ENCODE measurements at regions not wholly inside any gene's neighbourhood (a gene's known extent, or its start where the extent isn't known, plus 50 kb on each side); places are given as distances from the start of the nearest gene placed in this dataset.

GRCh38 chr12:60123557-60123956, 527.7 kb downstream of the SLC16A7 start:
- intact Hi-C loops (cut with micrococcal nuclease), result no loop called here

- intact Hi-C loops (cut with micrococcal nuclease), result no loop called here
Measured at GRCh38 chr12:60137513-60137912, 541.7 kb downstream of the SLC16A7 start.

GRCh38 chr12:60138526-60138925, 542.7 kb downstream of the SLC16A7 start:
- intact Hi-C loops (cut with micrococcal nuclease), result no loop called here

- intact Hi-C loops (cut with micrococcal nuclease), result no loop called here
Measured at GRCh38 chr12:60144395-60144794, 548.6 kb downstream of the SLC16A7 start.

DNA sequence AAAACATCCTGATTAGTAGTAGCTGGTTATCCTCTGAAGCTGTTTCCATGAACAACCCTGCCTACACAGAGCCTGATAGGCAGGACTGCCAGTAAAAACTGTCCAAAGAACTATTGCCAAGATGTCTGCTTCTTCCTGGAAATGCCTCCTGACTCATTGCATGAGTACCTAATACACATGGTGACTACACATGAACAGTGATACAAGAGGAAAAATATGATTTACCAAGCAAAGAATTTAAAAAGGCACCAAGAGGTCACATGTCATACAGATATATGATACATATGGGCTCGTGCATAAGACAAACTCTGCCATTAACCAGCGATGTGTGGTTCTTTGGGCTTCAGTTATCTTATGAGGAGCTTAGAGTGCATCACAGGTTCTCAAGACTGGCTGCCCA, 552.3 kb downstream of the SLC16A7 start:
- intact Hi-C loops (cut with micrococcal nuclease), result no loop called here

DNA sequence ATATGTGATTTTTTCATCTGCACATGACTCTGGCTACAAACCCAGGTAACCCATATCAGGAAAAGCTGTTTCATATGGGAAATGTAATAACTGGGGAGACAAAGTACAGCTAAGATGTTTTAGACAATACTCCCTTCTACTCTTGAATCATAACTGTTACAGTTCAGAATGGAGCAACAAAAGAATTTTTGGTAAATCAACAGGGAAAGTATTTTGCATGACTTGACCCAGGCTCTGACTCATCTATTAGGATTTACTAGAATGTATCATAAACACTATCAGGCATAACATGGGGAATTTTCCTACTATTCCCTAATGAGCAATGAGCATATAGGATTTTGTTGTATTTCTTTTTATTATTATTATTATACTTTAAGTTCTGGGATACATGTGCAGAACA, 553.0 kb downstream of the SLC16A7 start:
- intact Hi-C loops (cut with micrococcal nuclease), result no loop called here

DNA sequence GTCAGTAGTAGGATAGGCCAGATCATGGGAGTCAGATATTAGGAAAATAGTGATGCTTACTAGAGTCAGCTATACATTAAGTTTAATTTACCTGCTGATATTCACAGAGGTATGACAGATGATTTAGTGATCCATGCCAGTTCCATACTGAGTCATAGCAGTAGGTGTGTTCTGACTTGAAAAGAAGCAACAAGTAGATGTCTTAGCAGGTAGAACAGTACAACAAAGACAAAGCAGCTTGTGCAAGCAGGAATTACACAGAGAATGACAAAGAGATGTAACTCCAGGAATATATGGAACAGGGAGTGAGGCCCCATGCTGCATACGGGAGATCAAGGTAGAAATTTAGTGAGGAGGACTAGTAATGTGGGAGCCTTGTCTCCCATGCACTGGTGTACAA, 556.9 kb downstream of the SLC16A7 start:
- intact Hi-C loops (cut with micrococcal nuclease), result no loop called here

- intact Hi-C loops (cut with micrococcal nuclease), result no loop called here
Measured at GRCh38 chr12:60159761-60160160, 563.9 kb downstream of the SLC16A7 start.

GRCh38 chr12:60162988-60163720, 567.3 kb downstream of the SLC16A7 start:
- intact Hi-C loops (cut with micrococcal nuclease), result no loop called here

DNA sequence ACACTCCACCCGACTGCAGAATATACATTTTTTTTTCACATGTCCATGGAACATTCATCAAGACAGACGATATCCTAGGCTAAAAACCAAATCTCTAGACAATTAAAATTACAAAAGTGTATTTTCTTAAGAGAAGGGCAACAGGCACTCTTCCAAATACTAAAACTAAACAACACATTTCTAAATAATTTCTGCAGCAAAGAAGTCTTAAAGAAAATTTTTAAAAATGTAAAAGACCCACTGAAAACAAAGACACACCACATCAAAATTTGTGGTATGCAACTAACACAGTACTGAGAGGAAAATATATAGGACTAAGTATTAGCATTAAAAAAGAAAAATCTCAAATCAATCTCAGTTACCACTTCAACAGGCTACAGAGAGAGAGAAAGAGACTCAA, 570.0 kb downstream of the SLC16A7 start:
- intact Hi-C loops (cut with micrococcal nuclease), result no loop called here

DNA sequence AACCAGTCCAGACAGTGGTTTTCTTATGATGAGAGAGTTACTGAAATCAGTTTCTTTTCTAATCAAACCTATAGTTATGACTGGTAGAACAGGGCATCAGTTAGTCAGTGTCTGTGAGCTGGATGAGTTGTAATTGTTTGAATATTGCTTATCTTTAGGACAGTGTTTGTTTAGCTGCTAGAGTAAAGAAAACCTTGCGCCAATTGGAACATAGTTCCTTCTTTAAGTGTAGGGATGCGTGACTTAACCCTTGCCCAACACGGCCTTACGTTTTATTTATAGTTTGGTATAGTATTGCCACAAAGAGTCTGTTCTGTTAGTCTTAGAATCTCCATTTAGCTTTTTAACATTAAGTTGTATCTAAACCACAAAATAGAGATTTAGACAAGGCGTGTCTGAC, 572.6 kb downstream of the SLC16A7 start:
- intact Hi-C loops (cut with micrococcal nuclease), result no loop called here

GRCh38 chr12:60169904-60170303, 574.1 kb downstream of the SLC16A7 start:
- intact Hi-C loops (cut with micrococcal nuclease), result no loop called here

GRCh38 chr12:60172266-60173211, 576.7 kb downstream of the SLC16A7 start:
- intact Hi-C loops (cut with micrococcal nuclease), result no loop called here

- intact Hi-C loops (cut with micrococcal nuclease), result no loop called here
Measured at GRCh38 chr12:60173224-60174170, 577.7 kb downstream of the SLC16A7 start.

GRCh38 chr12:60174476-60174875, 578.6 kb downstream of the SLC16A7 start:
- intact Hi-C loops (cut with micrococcal nuclease), result no loop called here

GRCh38 chr12:60174941-60175340, 579.1 kb downstream of the SLC16A7 start:
- intact Hi-C loops (cut with micrococcal nuclease), result no loop called here

DNA sequence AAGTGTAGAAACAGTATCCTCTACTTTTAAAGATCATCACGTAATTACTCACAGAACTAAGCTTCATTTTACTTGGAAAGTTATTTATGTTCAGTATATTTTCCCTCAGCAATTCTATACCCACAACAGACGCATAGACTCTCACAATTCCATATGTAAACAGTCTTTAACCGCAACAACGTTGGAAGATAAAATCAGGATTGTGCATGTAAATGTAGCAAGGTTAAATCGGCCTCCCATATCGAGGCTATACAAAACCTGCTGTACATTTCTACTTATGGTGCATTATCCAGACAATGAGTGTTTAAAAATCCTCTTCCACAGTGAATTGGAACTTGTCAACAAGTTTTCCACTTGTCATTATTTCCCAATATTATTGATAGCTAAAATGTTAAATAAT, 581.1 kb downstream of the SLC16A7 start:
- intact Hi-C loops (cut with micrococcal nuclease), result no loop called here

GRCh38 chr12:60180298-60180697, 584.5 kb downstream of the SLC16A7 start:
- intact Hi-C loops (cut with micrococcal nuclease), result no loop called here

DNA sequence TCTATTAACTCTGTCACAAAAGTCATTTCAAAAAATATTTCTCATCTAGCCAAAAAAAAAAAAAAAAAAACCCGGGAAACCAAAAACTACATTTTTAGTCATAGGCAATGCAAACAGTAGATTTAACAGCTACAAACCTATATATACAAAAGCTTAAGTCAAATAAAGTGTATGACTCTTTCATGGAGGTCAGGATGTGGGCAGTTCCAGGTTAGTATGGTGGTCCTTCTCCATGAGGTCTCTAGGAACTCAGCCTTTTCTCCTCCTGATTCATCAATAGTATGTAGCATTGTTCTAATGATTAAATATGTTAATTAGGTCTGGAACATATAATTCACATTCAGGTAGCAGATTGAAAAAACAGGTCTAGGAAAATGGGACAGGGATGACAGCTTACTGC, 586.5 kb downstream of the SLC16A7 start:
- intact Hi-C loops (cut with micrococcal nuclease), result no loop called here

DNA sequence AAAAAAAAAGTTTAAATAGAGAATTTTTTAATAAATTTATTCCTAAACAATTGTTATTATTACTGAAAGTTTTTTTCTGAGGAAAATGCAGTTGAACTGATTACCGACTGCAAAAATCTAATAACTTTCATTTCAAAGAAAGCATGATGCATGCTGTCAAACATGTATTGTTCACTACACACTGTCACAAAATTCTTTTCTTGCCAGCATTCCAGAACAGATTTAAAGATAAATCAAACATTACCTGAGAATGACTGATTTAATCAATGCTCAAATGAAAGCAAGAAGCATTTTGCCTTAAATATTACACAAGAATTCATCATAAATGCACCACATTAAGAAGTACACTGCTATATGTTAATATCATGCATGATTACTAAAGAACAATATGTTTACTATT, 588.3 kb downstream of the SLC16A7 start:
- intact Hi-C loops (cut with micrococcal nuclease), result no loop called here

DNA sequence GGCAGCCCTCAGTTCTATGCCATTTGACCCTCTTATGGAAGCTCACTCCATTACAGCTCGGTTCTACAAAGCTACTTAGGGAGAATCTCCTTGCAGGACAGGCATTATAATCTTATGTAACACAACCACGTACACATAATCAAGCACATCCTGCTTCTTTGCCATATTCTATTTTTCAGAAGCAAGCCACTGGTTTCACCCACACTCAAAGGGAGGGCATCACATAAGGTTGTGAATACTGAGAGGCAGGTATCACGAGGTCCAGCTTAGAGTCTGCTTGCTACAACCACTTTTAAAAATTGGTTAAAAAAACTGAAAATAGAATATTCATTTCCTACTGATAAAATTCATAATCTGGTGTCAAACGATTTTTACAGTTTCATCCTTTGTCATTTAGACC, 589.2 kb downstream of the SLC16A7 start:
- intact Hi-C loops (cut with micrococcal nuclease), result no loop called here

All from T-helper 1 cell treated with Interleukin-12 subunit alpha and Interleukin-12 subunit beta and Interleukin-4 antibody, amounts not matched to agents 30 ng/mL and 1 ng/mL, for 36 hours (primary cell).